ENCODE measurements at regions not wholly inside any gene's neighbourhood (a gene's known extent, or its start where the extent isn't known, plus 50 kb on each side); places are given as distances from the start of the nearest gene placed in this dataset.

GRCh38 chr4:160319868-160320260 lies 1217.0 kb downstream of the RAPGEF2 start:
- H3K27me3 ChIP-seq (replicated peaks in 2 of 5; ENCODE audit: control insufficient read depth in 4 of 5, insufficient read depth in 5 of 5, low read length in 4 of 5) = no peaks in the 10 kb centered on the region
- ChIA-PET POLR2A (no interaction called here), CTCF (no interaction called here)
- H3K4me3 ChIP-seq (ENCODE audit: control insufficient read depth in 1 of 7, extremely low read depth in 1 of 7, insufficient read depth in 4 of 7, low read depth in 2 of 7, low read length in 6 of 7) = no peak overlapping the region
- no peaks in the 10 kb centered on the region for H3K36me3 ChIP-seq (ENCODE audit: control insufficient read depth in 4 of 4, insufficient read depth in 4 of 4, low read length in 3 of 4)
- H3K4me1 ChIP-seq (ENCODE audit: control extremely low read depth in 1 of 4, control insufficient read depth in 4 of 4, insufficient read depth in 4 of 4, low read length in 3 of 4) = no peaks in the 10 kb centered on the region
- WGBS (ENCODE audit: insufficient coverage) = 93% methylated on average over 2 of the region's 2 CpGs
- DNase-seq = no peak
- H3K9me3 ChIP-seq (ENCODE audit: control extremely low read depth in 1 of 5, control insufficient read depth in 4 of 5, insufficient read depth in 2 of 5, low read depth in 1 of 5, low read length in 4 of 5) = no peaks in the 10 kb centered on the region
- no peak overlapping the region for H3K27ac ChIP-seq (ENCODE audit: insufficient read depth in 1 of 2, low read depth in 1 of 2, low read length in 2 of 2, poor library complexity in 1 of 2, severe bottlenecking in 2 of 2)

GRCh38 chr4:160326110-160326509 lies 1223.2 kb downstream of the RAPGEF2 start:
- ChIA-PET POLR2A (no interaction called here), CTCF (no interaction called here)
- no peak for DNase-seq
- Histone ChIP-seq H3K27ac (ENCODE audit: insufficient read depth in 1 of 2, low read depth in 1 of 2, low read length in 2 of 2, poor library complexity in 1 of 2, severe bottlenecking in 2 of 2) (no peak overlapping the region), H3K36me3 (ENCODE audit: control insufficient read depth in 4 of 4, insufficient read depth in 4 of 4, low read length in 3 of 4) (no peaks in the 10 kb centered on the region), H3K4me3 (ENCODE audit: control insufficient read depth in 1 of 7, extremely low read depth in 1 of 7, insufficient read depth in 4 of 7, low read depth in 2 of 7, low read length in 6 of 7) (no peak overlapping the region), H3K27me3 (replicated peaks in 2 of 5; ENCODE audit: control insufficient read depth in 4 of 5, insufficient read depth in 5 of 5, low read length in 4 of 5) (no peaks in the 10 kb centered on the region), H3K9me3 (ENCODE audit: control extremely low read depth in 1 of 5, control insufficient read depth in 4 of 5, insufficient read depth in 2 of 5, low read depth in 1 of 5, low read length in 4 of 5) (no peaks in the 10 kb centered on the region), H3K4me1 (ENCODE audit: control extremely low read depth in 1 of 4, control insufficient read depth in 4 of 4, insufficient read depth in 4 of 4, low read length in 3 of 4) (no peaks in the 10 kb centered on the region)
- 40% methylated on average over 2 of the region's 5 CpGs for WGBS (ENCODE audit: insufficient coverage)

- Histone ChIP-seq H3K27ac (ENCODE audit: insufficient read depth in 1 of 2, low read depth in 1 of 2, low read length in 2 of 2, poor library complexity in 1 of 2, severe bottlenecking in 2 of 2) (no peak overlapping the region), H3K9me3 (ENCODE audit: control extremely low read depth in 1 of 5, control insufficient read depth in 4 of 5, insufficient read depth in 2 of 5, low read depth in 1 of 5, low read length in 4 of 5) (no peaks in the 10 kb centered on the region), H3K27me3 (replicated peaks in 2 of 5; ENCODE audit: control insufficient read depth in 4 of 5, insufficient read depth in 5 of 5, low read length in 4 of 5) (no peaks in the 10 kb centered on the region), H3K4me1 (ENCODE audit: control extremely low read depth in 1 of 4, control insufficient read depth in 4 of 4, insufficient read depth in 4 of 4, low read length in 3 of 4) (no peaks in the 10 kb centered on the region), H3K4me3 (ENCODE audit: control insufficient read depth in 1 of 7, extremely low read depth in 1 of 7, insufficient read depth in 4 of 7, low read depth in 2 of 7, low read length in 6 of 7) (no peak overlapping the region), H3K36me3 (ENCODE audit: control insufficient read depth in 4 of 4, insufficient read depth in 4 of 4, low read length in 3 of 4) (no peaks in the 10 kb centered on the region)
- ChIA-PET POLR2A (no interaction called here), CTCF (no interaction called here)
- DNase-seq = no peak
Measured at GRCh38 chr4:160347197-160347596, 1244.3 kb downstream of the RAPGEF2 start.

GRCh38 chr4:160350944-160351343 lies 1248.1 kb downstream of the RAPGEF2 start:
- no peaks in the 10 kb centered on the region for H3K4me1 ChIP-seq (ENCODE audit: control extremely low read depth in 1 of 4, control insufficient read depth in 4 of 4, insufficient read depth in 4 of 4, low read length in 3 of 4)
- H3K27me3 ChIP-seq (replicated peaks in 2 of 5; ENCODE audit: control insufficient read depth in 4 of 5, insufficient read depth in 5 of 5, low read length in 4 of 5) = no peaks in the 10 kb centered on the region
- no peak overlapping the region for H3K27ac ChIP-seq (ENCODE audit: insufficient read depth in 1 of 2, low read depth in 1 of 2, low read length in 2 of 2, poor library complexity in 1 of 2, severe bottlenecking in 2 of 2)
- H3K4me3 ChIP-seq (ENCODE audit: control insufficient read depth in 1 of 7, extremely low read depth in 1 of 7, insufficient read depth in 4 of 7, low read depth in 2 of 7, low read length in 6 of 7) = no peak overlapping the region
- no CpG with 5 or more reads among the region's 6 CpGs for WGBS (ENCODE audit: insufficient coverage)
- no peaks in the 10 kb centered on the region for H3K9me3 ChIP-seq (ENCODE audit: control extremely low read depth in 1 of 5, control insufficient read depth in 4 of 5, insufficient read depth in 2 of 5, low read depth in 1 of 5, low read length in 4 of 5)
- CTCF ChIA-PET = no interaction called here
- POLR2A ChIA-PET = no interaction called here
- H3K36me3 ChIP-seq (ENCODE audit: control insufficient read depth in 4 of 4, insufficient read depth in 4 of 4, low read length in 3 of 4) = no peaks in the 10 kb centered on the region
- DNase-seq = no peak

- Histone ChIP-seq H3K4me1 (ENCODE audit: control extremely low read depth in 1 of 4, control insufficient read depth in 4 of 4, insufficient read depth in 4 of 4, low read length in 3 of 4) (no peaks in the 10 kb centered on the region), H3K9me3 (ENCODE audit: control extremely low read depth in 1 of 5, control insufficient read depth in 4 of 5, insufficient read depth in 2 of 5, low read depth in 1 of 5, low read length in 4 of 5) (no peaks in the 10 kb centered on the region), H3K36me3 (ENCODE audit: control insufficient read depth in 4 of 4, insufficient read depth in 4 of 4, low read length in 3 of 4) (no peaks in the 10 kb centered on the region), H3K27ac (ENCODE audit: insufficient read depth in 1 of 2, low read depth in 1 of 2, low read length in 2 of 2, poor library complexity in 1 of 2, severe bottlenecking in 2 of 2) (no peak overlapping the region), H3K4me3 (ENCODE audit: control insufficient read depth in 1 of 7, extremely low read depth in 1 of 7, insufficient read depth in 4 of 7, low read depth in 2 of 7, low read length in 6 of 7) (no peak overlapping the region), H3K27me3 (replicated peaks in 2 of 5; ENCODE audit: control insufficient read depth in 4 of 5, insufficient read depth in 5 of 5, low read length in 4 of 5) (no peaks in the 10 kb centered on the region)
- DNase-seq = no peak
- ChIA-PET POLR2A (no interaction called here), CTCF (no interaction called here)
- WGBS (ENCODE audit: insufficient coverage) = no CpG with 5 or more reads among the region's 2 CpGs
Measured at GRCh38 chr4:160352637-160353036, 1249.8 kb downstream of the RAPGEF2 start.

GRCh38 chr4:160353548-160353947 lies 1250.7 kb downstream of the RAPGEF2 start:
- H3K27me3 ChIP-seq (replicated peaks in 2 of 5; ENCODE audit: control insufficient read depth in 4 of 5, insufficient read depth in 5 of 5, low read length in 4 of 5) = no peaks in the 10 kb centered on the region
- ChIA-PET POLR2A (no interaction called here), CTCF (no interaction called here)

GRCh38 chr4:160362478-160362877 lies 1259.6 kb downstream of the RAPGEF2 start:
- no peaks in the 10 kb centered on the region for H3K9me3 ChIP-seq (ENCODE audit: control extremely low read depth in 1 of 5, control insufficient read depth in 4 of 5, insufficient read depth in 2 of 5, low read depth in 1 of 5, low read length in 4 of 5)
- WGBS (ENCODE audit: insufficient coverage) = 67% methylated on average over 3 of the region's 3 CpGs
- ChIA-PET POLR2A (no interaction called here), CTCF (no interaction called here)
- no peak overlapping the region for H3K27ac ChIP-seq (ENCODE audit: insufficient read depth in 1 of 2, low read depth in 1 of 2, low read length in 2 of 2, poor library complexity in 1 of 2, severe bottlenecking in 2 of 2)
- H3K36me3 ChIP-seq (ENCODE audit: control insufficient read depth in 4 of 4, insufficient read depth in 4 of 4, low read length in 3 of 4) = no peaks in the 10 kb centered on the region
- H3K4me1 ChIP-seq (ENCODE audit: control extremely low read depth in 1 of 4, control insufficient read depth in 4 of 4, insufficient read depth in 4 of 4, low read length in 3 of 4) = no peaks in the 10 kb centered on the region
- no peak overlapping the region for H3K4me3 ChIP-seq (ENCODE audit: control insufficient read depth in 1 of 7, extremely low read depth in 1 of 7, insufficient read depth in 4 of 7, low read depth in 2 of 7, low read length in 6 of 7)
- DNase-seq = no peak
- H3K27me3 ChIP-seq (replicated peaks in 2 of 5; ENCODE audit: control insufficient read depth in 4 of 5, insufficient read depth in 5 of 5, low read length in 4 of 5) = no peaks in the 10 kb centered on the region

More at GRCh38 chr4:160353548-160353947, 1250.7 kb downstream of the RAPGEF2 start:
- no peak overlapping the region for H3K27ac ChIP-seq (ENCODE audit: insufficient read depth in 1 of 2, low read depth in 1 of 2, low read length in 2 of 2, poor library complexity in 1 of 2, severe bottlenecking in 2 of 2)
- H3K9me3 ChIP-seq (ENCODE audit: control extremely low read depth in 1 of 5, control insufficient read depth in 4 of 5, insufficient read depth in 2 of 5, low read depth in 1 of 5, low read length in 4 of 5) = no peaks in the 10 kb centered on the region
- H3K4me1 ChIP-seq (ENCODE audit: control extremely low read depth in 1 of 4, control insufficient read depth in 4 of 4, insufficient read depth in 4 of 4, low read length in 3 of 4) = no peaks in the 10 kb centered on the region
- no peak overlapping the region for H3K4me3 ChIP-seq (ENCODE audit: control insufficient read depth in 1 of 7, extremely low read depth in 1 of 7, insufficient read depth in 4 of 7, low read depth in 2 of 7, low read length in 6 of 7)
- H3K36me3 ChIP-seq (ENCODE audit: control insufficient read depth in 4 of 4, insufficient read depth in 4 of 4, low read length in 3 of 4) = no peaks in the 10 kb centered on the region
- WGBS (ENCODE audit: insufficient coverage) = 85% methylated on average over 5 of the region's 5 CpGs
- no peak for DNase-seq

GRCh38 chr4:160364217-160364616 lies 1261.3 kb downstream of the RAPGEF2 start:
- Histone ChIP-seq H3K9me3 (ENCODE audit: control extremely low read depth in 1 of 5, control insufficient read depth in 4 of 5, insufficient read depth in 2 of 5, low read depth in 1 of 5, low read length in 4 of 5) (no peaks in the 10 kb centered on the region), H3K36me3 (ENCODE audit: control insufficient read depth in 4 of 4, insufficient read depth in 4 of 4, low read length in 3 of 4) (no peaks in the 10 kb centered on the region), H3K27me3 (replicated peaks in 2 of 5; ENCODE audit: control insufficient read depth in 4 of 5, insufficient read depth in 5 of 5, low read length in 4 of 5) (no peaks in the 10 kb centered on the region), H3K4me1 (ENCODE audit: control extremely low read depth in 1 of 4, control insufficient read depth in 4 of 4, insufficient read depth in 4 of 4, low read length in 3 of 4) (no peaks in the 10 kb centered on the region), H3K4me3 (ENCODE audit: control insufficient read depth in 1 of 7, extremely low read depth in 1 of 7, insufficient read depth in 4 of 7, low read depth in 2 of 7, low read length in 6 of 7) (no peak overlapping the region), H3K27ac (ENCODE audit: insufficient read depth in 1 of 2, low read depth in 1 of 2, low read length in 2 of 2, poor library complexity in 1 of 2, severe bottlenecking in 2 of 2) (no peak overlapping the region)
- no peak for DNase-seq
- POLR2A ChIA-PET = no interaction called here
- CTCF ChIA-PET = no interaction called here
